Trophoblast cell (in vitro differentiated cells and primary cell): ENCODE measurements at regions not wholly inside any gene's neighbourhood (a gene's known extent, or its start where the extent isn't known, plus 50 kb on each side); places are given as distances from the start of the nearest gene placed in this dataset.

Experiments used
- DNase-seq, 2 donors: peaks; one replicate each; pipeline ENCODE4 v3.0.0-alpha.2; 2016
- H2AFZ ChIP-seq: 2 replicates; pipeline ENCODE4 v1.6.1; 2013; ENCODE audit warnings: low read length, moderate library complexity, mild to moderate bottlenecking; ENCODE audit not compliant: insufficient read depth, poor library complexity
- H2AK5ac ChIP-seq: 2 replicates; pipeline ENCODE4 v1.6.1; 2013; ENCODE audit warnings: mild to moderate bottlenecking, low read length
- H2BK120ac ChIP-seq: 2 replicates; pipeline ENCODE4 v1.6.1; 2013; ENCODE audit warnings: low read length, mild to moderate bottlenecking, moderate library complexity; ENCODE audit not compliant: insufficient read depth, poor library complexity
- H2BK12ac ChIP-seq: 2 replicates; pipeline ENCODE4 v1.6.1; 2013; ENCODE audit warnings: mild to moderate bottlenecking, low read length, moderate library complexity
- H2BK5ac ChIP-seq: 2 replicates; pipeline ENCODE4 v1.6.1; 2013; ENCODE audit warnings: low read length, low read depth, moderate library complexity, mild to moderate bottlenecking; ENCODE audit not compliant: poor library complexity
- H3K14ac ChIP-seq: 2 replicates; pipeline ENCODE4 v1.6.1; 2013; ENCODE audit warnings: mild to moderate bottlenecking, low read length
- H3K18ac ChIP-seq: 2 replicates; pipeline ENCODE4 v1.6.1; 2013; ENCODE audit warnings: mild to moderate bottlenecking, low read length
- H3K23ac ChIP-seq: 2 replicates; pipeline ENCODE4 v1.6.1; 2013; ENCODE audit warnings: low read length
- H3K27ac ChIP-seq: 2 replicates; pipeline ENCODE4 v1.5.1; 2013; ENCODE audit warnings: low read depth, mild to moderate bottlenecking, inconsistent platforms, low read length, moderate library complexity
- H3K27me3 ChIP-seq: 2 replicates; pipeline ENCODE4 v1.6.1; 2013; ENCODE audit warnings: inconsistent platforms, mild to moderate bottlenecking, low read length, moderate library complexity; ENCODE audit not compliant: insufficient read depth
- H3K36me3 ChIP-seq, 2 experiments: 1 replicate in 1 of 2; 2 replicates in 1 of 2; pipeline ENCODE4 v1.6.1; 2013; ENCODE audit warnings: low read length in 2 of 2, mild to moderate bottlenecking in 2 of 2, moderate library complexity in 1 of 2; ENCODE audit not compliant: insufficient read depth in 2 of 2, control insufficient read depth in 1 of 2
- H3K4ac ChIP-seq: 2 replicates; pipeline ENCODE4 v1.6.1; 2013; ENCODE audit warnings: low read depth, mild to moderate bottlenecking, low read length, moderate library complexity
- H3K4me1 ChIP-seq, 2 experiments: 1 replicate in 1 of 2; 2 replicates in 1 of 2; pipeline ENCODE4 v1.6.1; 2013; ENCODE audit warnings: low read length in 2 of 2, mild to moderate bottlenecking in 2 of 2, moderate library complexity in 1 of 2; ENCODE audit not compliant: insufficient read depth in 2 of 2, control insufficient read depth in 1 of 2
- H3K4me2 ChIP-seq: 2 replicates; pipeline ENCODE4 v1.6.1; 2013; ENCODE audit warnings: inconsistent platforms, mild to moderate bottlenecking, low read length, moderate library complexity
- H3K4me3 ChIP-seq: 2 replicates; pipeline ENCODE4 v1.5.1; 2013; ENCODE audit warnings: mild to moderate bottlenecking, low read depth, low read length, inconsistent platforms
- H3K79me1 ChIP-seq: one replicate; pipeline ENCODE4 v1.6.1; 2013; ENCODE audit warnings: low read length
- H3K79me2 ChIP-seq: 2 replicates; pipeline ENCODE4 v1.6.1; 2013; ENCODE audit warnings: low read length, mild to moderate bottlenecking; ENCODE audit not compliant: control insufficient read depth, insufficient read depth, poor library complexity
- H3K9ac ChIP-seq: 2 replicates; pipeline ENCODE4 v1.6.1; 2013; ENCODE audit warnings: mild to moderate bottlenecking, low read length
- H3K9me3 ChIP-seq: 2 replicates; pipeline ENCODE4 v1.6.1; 2013; ENCODE audit warnings: low read depth, mild to moderate bottlenecking, control low read depth, inconsistent platforms, low read length; ENCODE audit not compliant: insufficient read depth
- H4K12ac ChIP-seq: 2 replicates; pipeline ENCODE4 v1.6.1; 2013; ENCODE audit warnings: low read depth, mild to moderate bottlenecking, low read length, moderate library complexity
- H4K8ac ChIP-seq: 2 replicates; pipeline ENCODE4 v1.6.1; 2013; ENCODE audit warnings: low read depth, mild to moderate bottlenecking, low read length, moderate library complexity
- H4K91ac ChIP-seq: one replicate; pipeline ENCODE4 v1.6.1; 2013; ENCODE audit warnings: low read depth, mild to moderate bottlenecking, low read length, moderate library complexity
- WGBS: extraction: QIAGEN DNeasy Blood & Tissue Kit; methylation state at CpG from one replicate; pipeline ENCODE4 v1.1.7; 2013; ENCODE audit warnings: missing lambda C conversion rate; ENCODE audit not compliant: insufficient read length, insufficient coverage; ENCODE audit errors: extremely low coverage; 5-methylcytosine and 5-hydroxymethylcytosine counted together

DNA sequence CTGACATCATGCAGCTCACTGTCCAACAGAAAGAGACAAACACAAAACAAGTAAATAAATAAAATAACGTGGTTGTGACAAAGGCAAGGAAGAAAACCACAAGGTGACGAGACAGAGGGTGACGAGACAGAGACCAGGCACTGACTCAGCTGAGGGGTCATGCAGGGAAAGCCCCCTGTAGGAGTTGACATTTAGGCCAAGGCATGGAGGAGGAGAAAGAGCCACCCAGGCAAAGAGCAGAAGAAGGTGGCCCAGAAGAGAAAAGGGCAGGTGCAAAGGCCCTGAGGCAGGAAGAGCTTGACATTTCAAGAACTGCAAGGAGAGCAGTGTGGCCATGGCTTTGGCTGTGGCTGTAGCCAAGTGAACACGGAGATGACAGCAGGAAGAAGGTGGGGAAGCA, 65.1 kb upstream of the ID3 start:
- Histone ChIP-seq H3K18ac (no peak overlapping the region), H3K36me3 (no peaks in the 10 kb centered on the region), H3K14ac (no peak overlapping the region), H4K91ac (no peak overlapping the region), H3K4ac (no peak overlapping the region), H2AK5ac (no peak overlapping the region), H3K27ac (no peak overlapping the region), H4K8ac (no peak overlapping the region), H2BK5ac (no peak overlapping the region), H2BK120ac (no peak overlapping the region), H4K12ac (no peak overlapping the region), H3K9me3 (peaks cover 1% of the 10 kb centered on the region), H3K79me1 (no peaks in the 10 kb centered on the region), H3K27me3 (peaks cover 11% of the 10 kb centered on the region), H3K4me1 (peaks cover 0 to 3% of the 10 kb centered on the region in 2 experiments), H3K23ac (no peak overlapping the region), H2AFZ (no peak overlapping the region), H3K4me3 (no peak overlapping the region), H2BK12ac (no peak overlapping the region), H3K9ac (no peak overlapping the region), H3K79me2 (no peaks in the 10 kb centered on the region), H3K4me2 (no peak overlapping the region)
- no peak for DNase-seq
- no CpG with 5 or more reads among the region's 4 CpGs for WGBS

DNA sequence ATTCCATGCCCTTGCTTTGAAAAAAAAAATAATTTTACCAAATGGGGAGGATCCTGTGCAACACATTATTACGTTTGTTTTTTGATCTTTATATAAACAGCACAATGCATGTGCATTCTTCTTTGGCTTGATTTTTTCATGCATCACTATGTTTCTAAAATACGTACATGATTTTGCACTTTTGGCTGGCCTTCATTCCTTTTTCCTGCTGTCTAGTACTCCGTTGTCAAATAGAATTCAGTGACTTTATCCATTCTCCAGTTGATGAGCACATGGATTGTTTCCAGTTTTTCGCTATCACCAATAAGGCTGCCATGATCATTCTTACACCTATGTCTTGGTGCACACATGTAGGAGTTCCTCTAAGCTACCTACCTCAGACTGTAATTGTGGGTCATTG, 63.0 kb upstream of the ID3 start:
- Histone ChIP-seq H3K36me3 (no peaks in the 10 kb centered on the region), H3K4me3 (no peak overlapping the region), H2BK12ac (no peak overlapping the region), H3K9ac (no peak overlapping the region), H3K14ac (no peak overlapping the region), H3K4me2 (no peak overlapping the region), H3K4ac (no peak overlapping the region), H3K4me1 (peaks cover 0 to 3% of the 10 kb centered on the region in 2 experiments), H3K9me3 (peaks cover 3% of the 10 kb centered on the region), H2BK120ac (no peak overlapping the region), H4K8ac (no peak overlapping the region), H3K18ac (no peak overlapping the region), H2AK5ac (no peak overlapping the region), H2AFZ (no peak overlapping the region), H3K23ac (no peak overlapping the region), H4K12ac (no peak overlapping the region), H2BK5ac (no peak overlapping the region), H3K79me1 (no peaks in the 10 kb centered on the region), H4K91ac (no peak overlapping the region), H3K27me3 (peaks cover 20% of the 10 kb centered on the region), H3K79me2 (no peaks in the 10 kb centered on the region), H3K27ac (no peak overlapping the region)
- no CpG with 5 or more reads among the region's 4 CpGs for WGBS
- DNase-seq = no peak

GRCh38 chr1:23620605-23621004, 61.3 kb upstream of the ID3 start:
- WGBS = no CpG with 5 or more reads among the region's 5 CpGs
- no peak for DNase-seq
- H2BK120ac ChIP-seq = no peak overlapping the region
- no peak overlapping the region for H3K4me3 ChIP-seq
- no peak overlapping the region for H4K12ac ChIP-seq
- no peaks in the 10 kb centered on the region for H3K79me1 ChIP-seq
- H3K27me3 ChIP-seq = peaks cover 20% of the 10 kb centered on the region
- H3K4ac ChIP-seq = no peak overlapping the region
- no peak overlapping the region for H3K23ac ChIP-seq
- H3K4me2 ChIP-seq = no peak overlapping the region
- H3K36me3 ChIP-seq = no peaks in the 10 kb centered on the region
- H2AK5ac ChIP-seq = no peak overlapping the region
- no peak overlapping the region for H2AFZ ChIP-seq
- peaks cover 3% of the 10 kb centered on the region for H3K9me3 ChIP-seq
- H2BK5ac ChIP-seq = no peak overlapping the region
- H3K4me1 ChIP-seq = peaks cover 0 to 3% of the 10 kb centered on the region in 2 experiments
- H4K91ac ChIP-seq = no peak overlapping the region
- no peak overlapping the region for H2BK12ac ChIP-seq
- no peak overlapping the region for H3K18ac ChIP-seq
- no peak overlapping the region for H3K9ac ChIP-seq
- H3K14ac ChIP-seq = no peak overlapping the region
- no peak overlapping the region for H3K27ac ChIP-seq
- H3K79me2 ChIP-seq = no peaks in the 10 kb centered on the region
- no peak overlapping the region for H4K8ac ChIP-seq

DNA sequence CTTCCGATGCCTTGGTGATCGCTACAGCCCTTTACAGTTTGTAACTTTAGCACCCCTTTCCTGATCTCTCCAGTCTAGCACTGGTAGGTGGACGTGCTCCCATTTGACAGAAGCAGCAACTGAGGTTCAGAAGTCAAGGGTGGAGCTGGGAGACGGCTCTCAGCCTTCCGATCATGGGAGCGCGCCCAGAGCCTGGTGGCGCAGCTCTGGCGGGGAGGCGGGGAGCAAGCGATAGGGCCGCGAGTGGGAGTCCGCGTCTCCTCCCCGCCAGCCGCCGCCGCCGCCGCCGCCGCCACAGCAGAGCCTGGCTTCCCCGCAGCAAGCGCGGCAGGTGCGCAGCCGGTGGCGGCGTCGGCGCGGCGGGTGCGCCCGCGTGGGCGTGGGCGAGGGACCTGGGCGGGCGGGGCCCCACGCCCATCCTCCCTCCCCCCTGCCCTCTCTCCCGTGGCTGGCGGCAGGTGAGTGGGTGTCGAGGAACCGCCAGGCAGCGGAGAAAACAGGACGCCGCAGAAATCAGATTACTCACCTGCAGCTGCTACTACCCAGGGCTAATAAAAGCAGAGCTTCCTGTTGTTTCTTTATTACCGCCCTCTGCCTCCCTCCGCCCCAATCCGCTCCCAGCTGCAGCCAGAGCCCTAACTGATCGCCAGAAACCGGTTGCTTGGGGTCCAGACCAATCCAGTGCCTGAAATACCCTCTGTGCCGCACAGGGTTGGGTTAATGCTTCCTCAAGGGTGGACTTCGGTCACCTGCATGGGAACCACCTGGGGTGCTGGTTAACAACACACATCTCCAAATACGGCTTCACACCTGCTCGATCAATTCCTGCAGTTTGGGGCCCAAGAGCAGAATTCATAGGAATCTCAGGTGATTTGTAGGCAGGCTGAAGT, 60.2 kb upstream of the ID3 start:
- Histone ChIP-seq H3K27me3 (peaks cover 20% of the 10 kb centered on the region), H3K27ac (no peak overlapping the region), H4K91ac (no peak overlapping the region), H2BK12ac (no peak overlapping the region), H2AK5ac (no peak overlapping the region), H3K36me3 (no peaks in the 10 kb centered on the region), H3K18ac (no peak overlapping the region), H2BK5ac (no peak overlapping the region), H3K79me1 (no peaks in the 10 kb centered on the region), H3K4ac (no peak overlapping the region), H3K79me2 (no peaks in the 10 kb centered on the region), H3K23ac (no peak overlapping the region), H3K9me3 (peaks cover 2% of the 10 kb centered on the region), H3K4me2 (peak overlapping the region; percentile 44), H2AFZ (no peak overlapping the region), H3K4me3 (no peak overlapping the region), H2BK120ac (no peak overlapping the region), H4K12ac (no peak overlapping the region), H4K8ac (no peak overlapping the region), H3K4me1 (peaks cover 0 to 3% of the 10 kb centered on the region in 2 experiments), H3K14ac (no peak overlapping the region), H3K9ac (no peak overlapping the region)
- whole genome bisulfite sequencing = no CpG with 5 or more reads among the region's 58 CpGs
- peak; percentile 4 to 21 for DNase-seq
